ENCODE measurements at regions not wholly inside any gene's neighbourhood (a gene's known extent, or its start where the extent isn't known, plus 50 kb on each side); places are given as distances from the start of the nearest gene placed in this dataset.
A peak's percentile ranks its signal among the peaks of the same experiment; 100 is the strongest.
"Not testable (repeated sequence)": the region's sequence is repeated elsewhere in the genome, so short reads cannot be mapped to it uniquely, and the experiment has no call there.

DNA sequence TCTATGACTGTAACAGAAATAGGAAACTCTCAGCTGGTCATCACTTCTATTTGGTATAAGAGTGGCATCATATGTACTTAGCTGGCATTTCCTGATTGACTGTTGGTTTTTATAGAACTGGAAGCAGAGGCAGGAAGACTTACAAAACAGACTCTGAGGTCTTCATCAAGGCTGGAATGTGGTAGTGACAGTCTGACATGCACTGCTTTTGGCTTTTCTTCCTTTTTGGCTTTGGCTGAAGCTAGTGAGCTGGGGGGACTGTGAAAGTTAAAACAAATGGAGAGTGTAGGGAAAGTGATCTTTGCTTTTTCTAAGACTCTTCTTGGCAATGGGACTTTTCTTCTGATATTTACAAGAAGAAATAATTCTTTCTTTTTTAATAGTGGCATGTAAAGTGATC, 121.1 kb upstream of the SLC4A4 start:
- H3K27ac ChIP-seq, result no peak overlapping the region
- no peaks in the 10 kb centered on the region for H3K27me3 ChIP-seq (replicated peaks)
- H3K36me3 ChIP-seq (replicated peaks), result no peaks in the 10 kb centered on the region
- H3K4me3 ChIP-seq (ENCODE audit: low read depth, low read length), result no peak overlapping the region
- in situ Hi-C loops (cut with HindIII; ENCODE audit: low pct_ligation_motif_present, low sequenced_read_pairs), result no loop called here
- TF ChIP-seq CTCF (IDR thresholded peaks at IDR 0.05; ENCODE audit: low read depth, low read length, missing control alignments), result no peak
- no peak for DNase-seq

DNA sequence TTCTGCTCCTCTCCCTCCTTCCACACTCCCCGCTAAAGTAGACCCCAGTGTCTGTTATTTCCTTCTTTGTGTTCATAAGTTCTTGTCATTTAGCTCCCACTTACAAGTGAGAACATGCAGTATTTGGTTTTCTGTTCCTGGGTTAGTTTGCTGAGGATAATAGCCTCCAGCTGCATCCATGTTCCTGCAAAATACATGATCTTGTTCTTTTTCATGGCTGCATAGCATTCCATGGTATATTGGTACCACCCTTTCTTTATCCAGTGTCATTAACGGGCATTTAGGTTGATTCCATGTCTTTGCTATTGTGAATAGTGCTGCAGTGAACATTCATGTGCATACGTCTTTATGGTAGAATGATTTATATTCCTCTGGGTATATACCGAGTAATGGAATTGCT, 118.0 kb upstream of the SLC4A4 start:
- in situ Hi-C loops (cut with HindIII; ENCODE audit: low pct_ligation_motif_present, low sequenced_read_pairs); H3K4me3 ChIP-seq (ENCODE audit: low read depth, low read length); H3K36me3 ChIP-seq (replicated peaks); DNase-seq; H3K27me3 ChIP-seq (replicated peaks); H3K27ac ChIP-seq: not testable (repeated sequence)

GRCh38 chr4:71221510-71222466, 117.0 kb upstream of the SLC4A4 start:
- no peak for TF ChIP-seq CTCF (IDR thresholded peaks at IDR 0.05; ENCODE audit: low read depth, low read length, missing control alignments)
- H3K36me3 ChIP-seq (replicated peaks), result no peaks in the 10 kb centered on the region
- DNase-seq, result no peak
- H3K27ac ChIP-seq, result no peak overlapping the region
- no peaks in the 10 kb centered on the region for H3K27me3 ChIP-seq (replicated peaks)
- H3K4me3 ChIP-seq (ENCODE audit: low read depth, low read length), result no peak overlapping the region
- in situ Hi-C loops (cut with HindIII; ENCODE audit: low pct_ligation_motif_present, low sequenced_read_pairs), result no loop called here

- DNase-seq, result no peak
- in situ Hi-C loops (cut with HindIII; ENCODE audit: low pct_ligation_motif_present, low sequenced_read_pairs), result no loop called here
- Histone ChIP-seq H3K4me3 (ENCODE audit: low read depth, low read length) (no peak overlapping the region), H3K27ac (no peak overlapping the region), H3K36me3 (replicated peaks) (no peaks in the 10 kb centered on the region), H3K27me3 (replicated peaks) (no peaks in the 10 kb centered on the region)
- no peak for TF ChIP-seq CTCF (IDR thresholded peaks at IDR 0.05; ENCODE audit: low read depth, low read length, missing control alignments)
Measured at GRCh38 chr4:71222661-71223060, 116.2 kb upstream of the SLC4A4 start.

DNA sequence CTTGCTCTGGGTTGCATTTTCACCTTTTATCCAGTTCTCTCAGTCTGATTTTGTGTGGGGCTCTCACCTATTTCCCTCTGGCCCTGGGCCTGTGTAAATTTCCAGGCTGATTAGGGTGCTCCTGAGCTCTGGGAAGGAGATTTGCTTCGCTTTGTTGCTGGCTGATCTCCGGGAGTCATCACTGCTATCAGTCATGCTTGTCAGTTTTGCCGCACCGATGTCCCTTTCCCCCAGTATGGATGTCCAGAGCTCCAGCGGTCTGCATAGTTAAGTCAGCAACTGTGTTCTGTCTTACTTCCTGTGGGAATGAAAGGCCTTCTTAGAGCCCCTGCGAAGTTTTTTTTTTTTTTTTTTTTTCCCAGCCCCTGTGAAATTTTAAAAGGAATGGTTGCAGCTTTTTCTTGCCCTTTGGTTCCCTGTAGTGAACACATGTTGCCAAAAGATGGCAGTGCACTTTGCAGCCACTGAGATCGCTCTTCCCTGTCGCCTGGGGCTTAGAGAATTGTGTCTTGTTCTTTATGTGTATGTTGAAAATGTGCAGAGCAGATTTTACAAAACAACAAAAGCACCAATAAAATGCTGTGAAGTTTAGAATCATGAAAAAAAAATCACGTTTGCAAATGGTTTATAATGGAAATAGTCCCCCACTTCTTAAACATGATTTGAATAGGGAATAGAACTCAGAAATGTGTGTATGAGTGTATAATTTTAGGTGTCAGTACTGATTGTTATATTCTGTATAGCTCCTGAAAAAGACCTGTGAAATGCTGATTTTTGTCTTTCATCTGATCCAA, 109.1 kb upstream of the SLC4A4 start:
- Histone ChIP-seq H3K4me3 (ENCODE audit: low read depth, low read length) (peak overlapping the region; percentile 21), H3K27ac (no peak overlapping the region), H3K36me3 (replicated peaks) (no peaks in the 10 kb centered on the region), H3K27me3 (replicated peaks) (no peaks in the 10 kb centered on the region)
- DNase-seq, result peak; percentile 43
- TF ChIP-seq CTCF (IDR thresholded peaks at IDR 0.05; ENCODE audit: low read depth, low read length, missing control alignments), result peak; percentile 85
- in situ Hi-C loops (cut with HindIII; ENCODE audit: low pct_ligation_motif_present, low sequenced_read_pairs), result loop anchor here (25.0 kb wide), 1 partner anchor 92 kb away; no protein-coding TSS in a partner anchor
